Prostate gland (tissue), 2 donors: ENCODE measurements at regions not wholly inside any gene's neighbourhood (a gene's known extent, or its start where the extent isn't known, plus 50 kb on each side); places are given as distances from the start of the nearest gene placed in this dataset.

Experiments
- POLR2A ChIP-seq: fragments of 450-650 bp; IDR thresholded peaks from one replicate; pipeline ENCODE4 v1.6.1; 2016; ENCODE audit warnings: antibody characterized with exemption, mild to moderate bottlenecking
- TF ChIP-seq, protein P1 (sequence below), 4 experiments: fragments of 200-600 bp in 2 of 4; fragments of 450-650 bp in 2 of 4; sonication (generic) in 2 of 4; IDR thresholded peaks; 1 replicate in 3 of 4; 2 replicates in 1 of 4; pipeline ENCODE4 v1.5.1; 2016 to 2019; ENCODE audit warnings: antibody characterized with exemption in 4 of 4, mild to moderate bottlenecking in 2 of 4, moderate library complexity in 2 of 4

DNA sequence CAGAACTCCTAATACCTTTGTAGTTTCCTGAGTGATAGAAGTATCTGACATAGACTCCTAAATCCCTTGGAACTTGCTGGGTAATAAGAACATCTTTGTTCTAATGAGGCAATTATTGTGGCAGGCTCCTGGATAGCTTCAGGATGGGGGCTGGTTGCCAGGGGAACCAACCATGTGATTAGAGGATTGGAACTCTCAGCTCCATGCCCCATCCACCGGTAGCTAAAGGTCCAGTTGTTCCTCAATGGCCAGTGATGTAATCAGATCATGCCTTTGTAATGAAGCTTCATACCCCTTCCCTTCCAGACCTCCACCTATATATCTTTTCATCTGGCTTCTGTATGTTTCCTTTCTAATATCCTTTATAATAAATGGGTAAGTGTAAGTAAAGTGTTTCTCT, 221.2 kb upstream of the ALCAM start:
- TF ChIP-seq, protein P1, sequence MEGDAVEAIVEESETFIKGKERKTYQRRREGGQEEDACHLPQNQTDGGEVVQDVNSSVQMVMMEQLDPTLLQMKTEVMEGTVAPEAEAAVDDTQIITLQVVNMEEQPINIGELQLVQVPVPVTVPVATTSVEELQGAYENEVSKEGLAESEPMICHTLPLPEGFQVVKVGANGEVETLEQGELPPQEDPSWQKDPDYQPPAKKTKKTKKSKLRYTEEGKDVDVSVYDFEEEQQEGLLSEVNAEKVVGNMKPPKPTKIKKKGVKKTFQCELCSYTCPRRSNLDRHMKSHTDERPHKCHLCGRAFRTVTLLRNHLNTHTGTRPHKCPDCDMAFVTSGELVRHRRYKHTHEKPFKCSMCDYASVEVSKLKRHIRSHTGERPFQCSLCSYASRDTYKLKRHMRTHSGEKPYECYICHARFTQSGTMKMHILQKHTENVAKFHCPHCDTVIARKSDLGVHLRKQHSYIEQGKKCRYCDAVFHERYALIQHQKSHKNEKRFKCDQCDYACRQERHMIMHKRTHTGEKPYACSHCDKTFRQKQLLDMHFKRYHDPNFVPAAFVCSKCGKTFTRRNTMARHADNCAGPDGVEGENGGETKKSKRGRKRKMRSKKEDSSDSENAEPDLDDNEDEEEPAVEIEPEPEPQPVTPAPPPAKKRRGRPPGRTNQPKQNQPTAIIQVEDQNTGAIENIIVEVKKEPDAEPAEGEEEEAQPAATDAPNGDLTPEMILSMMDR (IDR thresholded peaks at IDR 0.05) = no peak
- TF ChIP-seq POLR2A = no peak
